WTC11 (cell line): ENCODE measurements at regions not wholly inside any gene's neighbourhood (a gene's known extent, or its start where the extent isn't known, plus 50 kb on each side); places are given as distances from the start of the nearest gene placed in this dataset.

Source experiments
- ATAC-seq: fragments of 200-7000 bp; cut with Tn5 transposase; 2 replicates; pipeline ENCODE4 v1.10.0; 2021; ENCODE audit warnings: mild to moderate bottlenecking, moderate library complexity
- CTCF ChIA-PET: fragments of 300-600 bp; sonication (Branson Sonifier 250); formaldehyde crosslinking; loops from one replicate; lab custom pipeline; 2021; ENCODE audit warnings: antibody characterized with exemption; lab: Charles Lee
- POLR2A ChIA-PET: fragments of 350-600 bp; sonication (Branson Sonifier 250); formaldehyde crosslinking; loops from one replicate; lab custom pipeline; 2021; ENCODE audit warnings: antibody characterized with exemption; lab: Charles Lee
- DNase-seq: peaks from one replicate; pipeline ENCODE4 v3.0.0; 2021; ENCODE audit warnings: low spot score
- H3K27ac Mint-ChIP-seq: 2 replicates; pipeline ENCODE4 v1.8.0; 2021; ENCODE audit warnings: mixed read lengths
- H3K27me3 Mint-ChIP-seq: 2 replicates; pipeline ENCODE4 v1.8.0; 2021; ENCODE audit warnings: low read depth, mild to moderate bottlenecking, moderate library complexity, mixed read lengths
- H3K36me3 Mint-ChIP-seq: 2 replicates; pipeline ENCODE4 v1.8.0; 2021; ENCODE audit warnings: mixed read lengths
- H3K4me1 Mint-ChIP-seq: 2 replicates; pipeline ENCODE4 v1.8.0; 2022; ENCODE audit warnings: mixed read lengths
- H3K4me3 Mint-ChIP-seq: 2 replicates; pipeline ENCODE4 v1.8.0; 2021; ENCODE audit warnings: mild to moderate bottlenecking, moderate library complexity, mixed read lengths
- H3K9me3 Mint-ChIP-seq: 2 replicates; pipeline ENCODE4 v1.8.0; 2021; ENCODE audit warnings: mixed read lengths
- AR ChIP-seq: fragments of 250-450 bp; sonication (Bioruptor Pico); IDR thresholded peaks from 2 replicates; pipeline ENCODE4 v1.9.0; 2021; ENCODE audit warnings: mild to moderate bottlenecking
- ATF1 ChIP-seq: sonication (generic); formaldehyde crosslinking; IDR thresholded peaks from 2 replicates; pipeline ENCODE4 v1.8.1; 2023; ENCODE audit warnings: mild to moderate bottlenecking, moderate library complexity, missing genetic modification reagents
- ATF3 ChIP-seq: sonication (generic); formaldehyde crosslinking; conservative IDR thresholded peaks from 2 replicates; pipeline ENCODE4 v1.8.1; 2022; ENCODE audit warnings: mild to moderate bottlenecking, missing genetic modification reagents
- CBFB ChIP-seq: sonication (generic); formaldehyde crosslinking; IDR thresholded peaks from 2 replicates; pipeline ENCODE4 v1.8.1; 2022; ENCODE audit warnings: mild to moderate bottlenecking, low read depth, missing genetic modification reagents
- CREM ChIP-seq: sonication (generic); formaldehyde crosslinking; IDR thresholded peaks from 2 replicates; pipeline ENCODE4 v1.8.1; 2022; ENCODE audit warnings: mild to moderate bottlenecking, missing genetic modification reagents, moderate library complexity
- CTCF ChIP-seq: fragments of 200-600 bp; IDR thresholded peaks from 2 replicates; pipeline ENCODE4 v1.8.0; 2022; ENCODE audit warnings: antibody characterized with exemption
- E2F5 ChIP-seq: sonication (generic); formaldehyde crosslinking; IDR thresholded peaks from 2 replicates; pipeline ENCODE4 v1.8.1; 2022; ENCODE audit warnings: mild to moderate bottlenecking, moderate library complexity, missing genetic modification reagents
- ERG ChIP-seq: fragments of 250-450 bp; sonication (Bioruptor Pico); IDR thresholded peaks from 2 replicates; pipeline ENCODE4 v1.8.0; 2021; ENCODE audit warnings: mild to moderate bottlenecking
- JUN ChIP-seq: sonication (generic); formaldehyde crosslinking; IDR thresholded peaks from 2 replicates; pipeline ENCODE4 v1.8.0; 2023; ENCODE audit warnings: mild to moderate bottlenecking, missing genetic modification reagents
- KAT7 ChIP-seq: sonication (generic); formaldehyde crosslinking; IDR thresholded peaks from 2 replicates; pipeline ENCODE4 v1.8.1; 2023; ENCODE audit warnings: missing genetic modification reagents, mild to moderate bottlenecking, borderline replicate concordance
- MLX ChIP-seq: sonication (generic); formaldehyde crosslinking; IDR thresholded peaks from 2 replicates; pipeline ENCODE4 v1.8.1; 2023; ENCODE audit warnings: mild to moderate bottlenecking, missing genetic modification reagents, moderate library complexity
- MXD4 ChIP-seq: fragments of 250-450 bp; sonication (Bioruptor Pico); IDR thresholded peaks from 2 replicates; pipeline ENCODE4 v1.8.0; 2021; ENCODE audit warnings: mild to moderate bottlenecking, moderate library complexity, borderline replicate concordance
- NFATC4 ChIP-seq: fragments of 250-450 bp; sonication (Bioruptor Pico); IDR thresholded peaks from 2 replicates; pipeline ENCODE4 v1.9.0; 2021; ENCODE audit warnings: mild to moderate bottlenecking
- NR3C1 ChIP-seq: sonication (generic); formaldehyde crosslinking; conservative IDR thresholded peaks from 2 replicates; pipeline ENCODE4 v1.8.1; 2023; ENCODE audit warnings: low read depth, mild to moderate bottlenecking, missing genetic modification reagents
- PRDM15 ChIP-seq: sonication (generic); formaldehyde crosslinking; IDR thresholded peaks from 2 replicates; pipeline ENCODE4 v1.8.0; 2022; ENCODE audit warnings: missing genetic modification reagents
- RORB ChIP-seq: fragments of 250-450 bp; sonication (Bioruptor Pico); IDR thresholded peaks from 2 replicates; pipeline ENCODE4 v1.9.0; 2021; ENCODE audit warnings: mild to moderate bottlenecking
- SMAD4 ChIP-seq: sonication (generic); formaldehyde crosslinking; IDR thresholded peaks from 2 replicates; pipeline ENCODE4 v1.8.0; 2022; ENCODE audit warnings: mild to moderate bottlenecking, missing genetic modification reagents
- TCF7 ChIP-seq: sonication (generic); formaldehyde crosslinking; IDR thresholded peaks from 2 replicates; pipeline ENCODE4 v1.8.0; 2022; ENCODE audit warnings: mild to moderate bottlenecking, low read depth, missing genetic modification reagents, moderate library complexity
- TP53 ChIP-seq: sonication (generic); formaldehyde crosslinking; IDR thresholded peaks from 2 replicates; pipeline ENCODE4 v1.8.1; 2023; ENCODE audit warnings: mild to moderate bottlenecking, missing genetic modification reagents
- USF1 ChIP-seq: sonication (generic); formaldehyde crosslinking; IDR thresholded peaks from 2 replicates; pipeline ENCODE4 v1.8.0; 2022; ENCODE audit warnings: mild to moderate bottlenecking, missing genetic modification reagents
- ZNF263 ChIP-seq: sonication (generic); formaldehyde crosslinking; IDR thresholded peaks from 2 replicates; pipeline ENCODE4 v1.8.1; 2022; ENCODE audit warnings: low read depth, mild to moderate bottlenecking, moderate library complexity, missing genetic modification reagents
- ZNF425 ChIP-seq: fragments of 250-450 bp; sonication (Bioruptor Pico); conservative IDR thresholded peaks from 2 replicates; pipeline ENCODE4 v1.9.0; 2021; ENCODE audit warnings: mild to moderate bottlenecking

GRCh38 chr19:31723101-31723500, 373.9 kb upstream of the TSHZ3 start:
- H3K36me3 Mint-ChIP-seq, result no peaks in the 10 kb centered on the region
- DNase-seq, result no peak
- CTCF ChIA-PET, result interaction anchor here (0.7 kb wide), 1 partner anchor 309 kb away, joined by 3 read pairs; no protein-coding TSS in a partner anchor
- POLR2A ChIA-PET, result no interaction called here
- no peak overlapping the region for H3K27ac Mint-ChIP-seq
- TF ChIP-seq E2F5 (CRISPR knock-in tag) (no peak), PRDM15 (CRISPR knock-in tag) (no peak), TCF7 (no peak), ATF3 (CRISPR knock-in tag) (no peak), ZNF263 (CRISPR knock-in tag) (no peak), JUN (CRISPR knock-in tag) (no peak), ZNF425 (CRISPR knock-in tag) (no peak), NFATC4 (CRISPR knock-in tag) (no peak), USF1 (CRISPR knock-in tag) (no peak), SMAD4 (CRISPR knock-in tag) (no peak), TP53 (CRISPR knock-in tag) (no peak), RORB (CRISPR knock-in tag) (no peak), MXD4 (CRISPR knock-in tag) (no peak), CBFB (CRISPR knock-in tag) (no peak), MLX (no peak)
- TF ChIP-seq, all 79 proteins: peak for 0
- Mint-ChIP-seq H3K4me1 (peaks cover 11% of the 10 kb centered on the region), H3K9me3 (peaks cover 21% of the 10 kb centered on the region), H3K4me3 (no peak overlapping the region), H3K27me3 (no peaks in the 10 kb centered on the region)
- no peak for ATAC-seq

- CTCF ChIA-PET, result no interaction called here
- no peak for DNase-seq
- H3K9me3 Mint-ChIP-seq, result peaks cover 27% of the 10 kb centered on the region
- H3K27me3 Mint-ChIP-seq, result no peaks in the 10 kb centered on the region
- H3K27ac Mint-ChIP-seq, result peak overlapping the region; percentile 94; the same call in 1 of the 2 replicates
- no peaks in the 10 kb centered on the region for H3K36me3 Mint-ChIP-seq
- peak; percentile 60 for ATAC-seq
- H3K4me3 Mint-ChIP-seq, result no peak overlapping the region
- POLR2A ChIA-PET, result no interaction called here
- peaks cover 9% of the 10 kb centered on the region for H3K4me1 Mint-ChIP-seq
- no peak for TF ChIP-seq AR (CRISPR knock-in tag)
- no peak for TF ChIP-seq ERG (CRISPR knock-in tag)
- no peak for TF ChIP-seq ATF1
- TF ChIP-seq MXD4 (CRISPR knock-in tag), result no peak
- no peak for TF ChIP-seq KAT7 (CRISPR knock-in tag)
- TF ChIP-seq NR3C1 (CRISPR knock-in tag), result no peak
- no peak for TF ChIP-seq CTCF
- TF ChIP-seq CREM (CRISPR knock-in tag), result no peak
These were observed 375.8 kb upstream of the TSHZ3 start for GRCh38 chr19:31725051-31725450.
